ENCODE measurements at regions not wholly inside any gene's neighbourhood (a gene's known extent, or its start where the extent isn't known, plus 50 kb on each side); places are given as distances from the start of the nearest gene placed in this dataset.

DNA sequence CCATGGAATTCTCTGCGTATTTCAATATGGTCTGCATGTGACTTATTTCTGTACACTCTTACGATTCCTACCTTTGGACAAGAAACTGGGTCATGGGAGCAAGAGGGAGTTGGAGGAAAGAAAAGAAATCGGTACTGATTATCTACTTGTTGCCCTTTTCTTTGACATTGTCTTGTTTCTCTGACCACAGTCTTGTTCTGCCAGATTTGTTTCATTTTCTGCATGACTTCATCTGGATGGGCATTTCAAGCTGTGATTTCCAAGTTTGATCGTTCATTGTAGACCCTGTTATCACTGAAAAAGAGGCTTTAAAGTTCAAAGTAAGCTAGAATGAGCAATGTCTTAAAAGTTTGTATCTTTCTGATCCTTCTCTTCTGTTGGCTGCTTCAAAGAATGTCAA, 2186.3 kb upstream of the CELF4 start:
- no peaks in the 10 kb centered on the region for H3K36me3 ChIP-seq
- TF ChIP-seq EP300 (IDR thresholded peaks at IDR 0.05): no peak
- TF ChIP-seq, protein P1, sequence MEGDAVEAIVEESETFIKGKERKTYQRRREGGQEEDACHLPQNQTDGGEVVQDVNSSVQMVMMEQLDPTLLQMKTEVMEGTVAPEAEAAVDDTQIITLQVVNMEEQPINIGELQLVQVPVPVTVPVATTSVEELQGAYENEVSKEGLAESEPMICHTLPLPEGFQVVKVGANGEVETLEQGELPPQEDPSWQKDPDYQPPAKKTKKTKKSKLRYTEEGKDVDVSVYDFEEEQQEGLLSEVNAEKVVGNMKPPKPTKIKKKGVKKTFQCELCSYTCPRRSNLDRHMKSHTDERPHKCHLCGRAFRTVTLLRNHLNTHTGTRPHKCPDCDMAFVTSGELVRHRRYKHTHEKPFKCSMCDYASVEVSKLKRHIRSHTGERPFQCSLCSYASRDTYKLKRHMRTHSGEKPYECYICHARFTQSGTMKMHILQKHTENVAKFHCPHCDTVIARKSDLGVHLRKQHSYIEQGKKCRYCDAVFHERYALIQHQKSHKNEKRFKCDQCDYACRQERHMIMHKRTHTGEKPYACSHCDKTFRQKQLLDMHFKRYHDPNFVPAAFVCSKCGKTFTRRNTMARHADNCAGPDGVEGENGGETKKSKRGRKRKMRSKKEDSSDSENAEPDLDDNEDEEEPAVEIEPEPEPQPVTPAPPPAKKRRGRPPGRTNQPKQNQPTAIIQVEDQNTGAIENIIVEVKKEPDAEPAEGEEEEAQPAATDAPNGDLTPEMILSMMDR (IDR thresholded peaks at IDR 0.05): no peak
- TF ChIP-seq POLR2A (IDR thresholded peaks at IDR 0.05): no peak
- H3K4me1 ChIP-seq: no peaks in the 10 kb centered on the region
- H3K4me3 ChIP-seq: no peak overlapping the region
- DNase-seq (ENCODE audit: low spot score in 2 of 2): no peak
- H3K27me3 ChIP-seq: no peaks in the 10 kb centered on the region
- no peaks in the 10 kb centered on the region for H3K9me3 ChIP-seq
- 70 to 76% methylated on average over 4 of the region's 4 CpGs for WGBS, 2 donors
- no peak overlapping the region for H3K27ac ChIP-seq

DNA sequence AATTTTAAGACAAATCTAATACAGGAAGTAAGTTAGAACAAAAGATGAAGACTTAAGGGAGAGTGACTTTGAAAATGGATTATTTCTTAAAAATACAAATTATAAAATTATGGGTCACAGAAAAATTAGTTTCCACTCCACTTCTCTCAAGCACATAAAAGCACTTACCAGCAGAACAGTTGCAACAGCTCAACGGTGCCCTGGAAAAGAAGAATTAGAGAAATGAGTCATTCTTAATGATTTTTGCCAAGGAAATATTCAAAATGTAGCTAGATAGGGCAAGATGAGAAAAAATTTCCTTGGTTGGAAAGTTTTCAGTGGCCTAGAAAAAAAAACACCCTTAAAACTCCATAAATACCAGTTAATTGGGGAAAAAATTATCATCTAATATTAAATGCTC, 2185.6 kb upstream of the CELF4 start:
- TF ChIP-seq EP300 (IDR thresholded peaks at IDR 0.05): no peak
- TF ChIP-seq, protein P1 (IDR thresholded peaks at IDR 0.05): no peak
- TF ChIP-seq POLR2A (IDR thresholded peaks at IDR 0.05): no peak
- Histone ChIP-seq H3K27me3 (no peaks in the 10 kb centered on the region), H3K4me1 (no peaks in the 10 kb centered on the region), H3K27ac (no peak overlapping the region), H3K9me3 (no peaks in the 10 kb centered on the region), H3K4me3 (no peak overlapping the region), H3K36me3 (no peaks in the 10 kb centered on the region)
- WGBS, 2 donors: 29 to 46% methylated on average over 1 of the region's 1 CpG
- no peak for DNase-seq (ENCODE audit: low spot score in 2 of 2)

DNA sequence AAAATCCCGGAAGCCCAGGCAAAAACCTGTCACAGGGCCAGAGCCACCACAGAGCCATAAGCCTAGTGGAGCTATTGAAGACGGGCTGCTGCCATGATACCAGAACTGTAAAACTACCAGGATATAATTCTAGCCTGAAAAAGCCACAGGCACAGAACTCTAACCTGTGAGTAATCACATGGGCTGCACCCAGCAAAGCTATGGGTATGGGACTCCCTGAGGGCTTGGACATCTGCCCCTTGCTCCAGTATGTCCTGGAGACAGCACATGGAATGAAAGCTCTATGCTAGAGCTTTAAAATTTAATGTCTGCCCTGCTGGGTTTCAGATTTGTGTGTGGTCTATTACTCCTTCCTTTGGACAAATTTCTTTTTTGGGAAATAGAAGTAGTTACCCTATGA, 2183.6 kb upstream of the CELF4 start:
- Histone ChIP-seq H3K36me3 (no peaks in the 10 kb centered on the region), H3K27ac (no peak overlapping the region), H3K9me3 (no peaks in the 10 kb centered on the region), H3K27me3 (no peaks in the 10 kb centered on the region), H3K4me3 (no peak overlapping the region), H3K4me1 (no peaks in the 10 kb centered on the region)
- TF ChIP-seq, protein P1 (IDR thresholded peaks at IDR 0.05): no peak
- no peak for TF ChIP-seq EP300 (IDR thresholded peaks at IDR 0.05)
- no peak for TF ChIP-seq POLR2A (IDR thresholded peaks at IDR 0.05)
- 88 to 94% methylated on average over 2 of the region's 2 CpGs for WGBS, 2 donors
- no peak for DNase-seq (ENCODE audit: low spot score in 2 of 2)

DNA sequence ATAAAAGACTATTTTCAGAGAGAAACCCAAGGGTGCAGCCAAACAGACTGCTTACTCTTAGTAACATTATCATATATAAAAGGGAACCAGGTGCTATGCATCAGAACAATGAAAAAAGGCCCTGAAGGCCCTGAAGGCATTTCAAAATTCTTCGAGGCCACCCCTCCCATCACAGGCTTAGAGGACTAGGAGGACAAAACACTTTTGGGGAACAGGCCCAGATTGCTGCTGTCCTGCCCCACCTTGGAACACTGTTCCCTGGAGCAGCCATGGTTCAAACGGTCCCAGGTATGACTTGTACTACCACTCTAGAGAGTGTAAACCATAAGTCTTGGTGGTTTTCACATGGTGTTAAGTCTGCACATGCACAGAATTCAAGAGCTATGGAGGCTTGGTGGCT, 2183.1 kb upstream of the CELF4 start:
- 76 to 95% methylated on average over 2 of the region's 2 CpGs for WGBS, 2 donors
- Histone ChIP-seq H3K27me3 (no peaks in the 10 kb centered on the region), H3K27ac (no peak overlapping the region), H3K9me3 (no peaks in the 10 kb centered on the region), H3K36me3 (no peaks in the 10 kb centered on the region), H3K4me1 (no peaks in the 10 kb centered on the region), H3K4me3 (no peak overlapping the region)
- TF ChIP-seq POLR2A (IDR thresholded peaks at IDR 0.05): no peak
- no peak for TF ChIP-seq EP300 (IDR thresholded peaks at IDR 0.05)
- TF ChIP-seq, protein P1 (IDR thresholded peaks at IDR 0.05): no peak
- DNase-seq (ENCODE audit: low spot score in 2 of 2): no peak

DNA sequence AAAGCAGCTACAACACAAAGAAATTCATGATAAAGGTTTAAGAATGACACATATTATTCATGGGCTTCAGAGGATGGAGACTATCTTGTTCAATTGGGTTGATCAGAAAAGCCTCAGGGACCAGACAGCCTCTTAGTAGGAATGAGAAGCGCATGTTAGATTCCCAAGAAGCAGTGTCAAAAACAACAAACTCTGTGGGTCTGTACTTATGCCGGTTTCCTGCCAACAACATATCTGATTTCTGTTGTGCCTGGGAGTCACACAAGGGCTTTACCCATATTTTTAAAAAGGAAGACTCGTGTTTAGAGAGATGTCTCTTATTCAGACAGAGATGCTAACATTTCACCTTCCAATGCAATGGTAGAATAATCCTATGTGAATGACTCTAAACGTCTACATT, 2180.6 kb upstream of the CELF4 start:
- TF ChIP-seq, protein P1 (IDR thresholded peaks at IDR 0.05): no peak
- no peak for TF ChIP-seq POLR2A (IDR thresholded peaks at IDR 0.05)
- no peak for TF ChIP-seq EP300 (IDR thresholded peaks at IDR 0.05)
- no peaks in the 10 kb centered on the region for H3K9me3 ChIP-seq
- no peak overlapping the region for H3K4me3 ChIP-seq
- no peaks in the 10 kb centered on the region for H3K27me3 ChIP-seq
- WGBS, 2 donors: 57 to 68% methylated on average over 4 of the region's 4 CpGs
- no peak for DNase-seq (ENCODE audit: low spot score in 2 of 2)
- H3K27ac ChIP-seq: no peak overlapping the region
- no peaks in the 10 kb centered on the region for H3K36me3 ChIP-seq
- no peaks in the 10 kb centered on the region for H3K4me1 ChIP-seq
